GM12878 (cell line): ENCODE measurements at regions not wholly inside any gene's neighbourhood (a gene's known extent, or its start where the extent isn't known, plus 50 kb on each side); places are given as distances from the start of the nearest gene placed in this dataset.

Experiments
- ATAC-seq: fragments of 200-7000 bp; cut with Tn5 transposase; 3 replicates; pipeline ENCODE4 v1.9.1; 2020; ENCODE audit warnings: mild to moderate bottlenecking, moderate library complexity
- BruUV-seq: library from RNA; stranded (reverse); fragments of 400-500 nt; replicated peaks from 2 replicates; lab custom pipeline; 2021; lab: Mats Ljungman, UMichigan
- CTCF ChIA-PET: fragments of 300-600 bp; sonication (Branson Sonifier 250); formaldehyde crosslinking; extraction: SDS; loops from one replicate; lab custom pipeline; 2021; ENCODE audit warnings: inconsistent platforms; lab: Yijun Ruan, JAX
- POLR2A ChIA-PET: fragments of 350-600 bp; formaldehyde crosslinking; extraction: SDS; loops from one replicate; lab custom pipeline; 2021; ENCODE audit warnings: inconsistent platforms; lab: Charles Lee
- RAD21 ChIA-PET: fragments of 300-600 bp; sonication (Branson Sonifier 250); formaldehyde crosslinking; loops from one replicate; lab custom pipeline; 2023; ENCODE audit warnings: antibody characterized with exemption; ENCODE audit not compliant: unreplicated experiment; lab: Charles Lee
- SMC1A ChIA-PET: fragments of 300-600 bp; sonication (Branson Sonifier 250); formaldehyde crosslinking; loops from one replicate; lab custom pipeline; 2023; ENCODE audit not compliant: unreplicated experiment, uncharacterized antibody; lab: Charles Lee
- DNase-seq: peaks from one replicate; pipeline ENCODE4 v3.0.0-alpha.2; 2011; ENCODE audit warnings: low read depth, low spot score
- FAIRE-seq: peaks from 3 replicates; lab custom pipeline; 2011; peaks lifted over from hg19 to GRCh38; lab: Jason Lieb, UNC
- H2AFZ ChIP-seq: 2 replicates; pipeline ENCODE4 v1.6.0; 2011; ENCODE audit warnings: low read depth, low read length, control low read depth; ENCODE audit not compliant: control insufficient read depth
- H3K27ac ChIP-seq: 2 replicates; pipeline ENCODE4 v1.5.1; 2011; ENCODE audit warnings: control low read depth; ENCODE audit not compliant: control insufficient read depth, insufficient read depth
- H3K27me3 ChIP-seq, 2 experiments: replicated peaks in 1 of 2; 2 replicates each; pipeline versions ENCODE4 v1.6.0 to v1.6.1; 2011; ENCODE audit warnings: low read length in 1 of 2; ENCODE audit not compliant: control insufficient read depth in 2 of 2, insufficient read depth in 2 of 2
- H3K36me3 ChIP-seq, 2 experiments: 2 replicates each; pipeline ENCODE4 v1.5.1; 2011; ENCODE audit warnings: low read length in 1 of 2; ENCODE audit not compliant: control insufficient read depth in 2 of 2, insufficient read depth in 2 of 2
- H3K4me1 ChIP-seq: 2 replicates; pipeline ENCODE4 v1.6.1; 2011; ENCODE audit warnings: mild to moderate bottlenecking, low read length, moderate library complexity, mixed read lengths; ENCODE audit not compliant: control insufficient read depth, insufficient read depth
- H3K4me2 ChIP-seq: 2 replicates; pipeline ENCODE4 v1.6.0; 2011; ENCODE audit warnings: control low read depth; ENCODE audit not compliant: control insufficient read depth, insufficient read depth
- H3K4me3 ChIP-seq: fragments of 200-600 bp; sonication (generic); 2 replicates; pipeline ENCODE4 v1.5.1; 2016
- H3K79me2 ChIP-seq: 2 replicates; pipeline ENCODE4 v1.6.0; 2011; ENCODE audit warnings: low read length; ENCODE audit not compliant: control insufficient read depth, insufficient read depth
- H3K9ac ChIP-seq: 2 replicates; pipeline ENCODE4 v1.8.0; 2011; ENCODE audit warnings: low read length, control low read depth, mixed read lengths; ENCODE audit not compliant: control insufficient read depth, insufficient read depth
- H3K9me3 ChIP-seq: replicated peaks from 3 replicates; pipeline ENCODE4 v1.5.1; 2011; ENCODE audit warnings: mild to moderate bottlenecking, low read length; ENCODE audit not compliant: control insufficient read depth, insufficient read depth
- H4K20me1 ChIP-seq: 2 replicates; pipeline ENCODE4 v1.6.0; 2011; ENCODE audit not compliant: control insufficient read depth, insufficient read depth
- CBX3 ChIP-seq: fragments of 200-600 bp; sonication (generic); IDR thresholded peaks from 2 replicates; pipeline ENCODE4 v1.6.1; 2016; ENCODE audit warnings: low read depth, borderline replicate concordance
- HDAC2 ChIP-seq: fragments of 200-600 bp; sonication (generic); IDR thresholded peaks from 2 replicates; pipeline ENCODE4 v1.6.1; 2017
- MYB ChIP-seq: fragments of 150-350 bp; IDR thresholded peaks from 2 replicates; pipeline ENCODE4 v1.6.1; 2014; ENCODE audit warnings: mild to moderate bottlenecking, low read depth, low read length, borderline replicate concordance
- MYC ChIP-seq: IDR thresholded peaks from 2 replicates; pipeline ENCODE4 v1.6.1; 2011; ENCODE audit warnings: mild to moderate bottlenecking, low read length, moderate library complexity, inconsistent platforms; ENCODE audit not compliant: insufficient read depth, insufficient replicate concordance, insufficient read length, severe bottlenecking
- NBN ChIP-seq: fragments of 450-650 bp; IDR thresholded peaks from 2 replicates; pipeline ENCODE4 v1.6.1; 2016
- NR2F1 ChIP-seq: fragments of 450-650 bp; conservative IDR thresholded peaks from 2 replicates; pipeline ENCODE4 v1.6.1; 2017; ENCODE audit warnings: mild to moderate bottlenecking
- PAX5 ChIP-seq: IDR thresholded peaks from 2 replicates; pipeline ENCODE4 v1.6.1; 2011; ENCODE audit warnings: low read depth, low read length, borderline replicate concordance
- ZBTB11 ChIP-seq: fragments of 450-650 bp; formaldehyde crosslinking; IDR thresholded peaks from 2 replicates; pipeline ENCODE4 v1.5.0; 2022; ENCODE audit warnings: mild to moderate bottlenecking, missing genetic modification characterization
- WGBS: methylation state at CpG from one replicate; pipeline ENCODE4 v1.1.6; 2016; ENCODE audit warnings: low lambda C conversion rate; ENCODE audit not compliant: insufficient replicate concordance, insufficient coverage; ENCODE audit errors: missing lambda C conversion rate; 5-methylcytosine and 5-hydroxymethylcytosine counted together
- in situ Hi-C: fragments of 300-500 bp; cut with MboI; formaldehyde crosslinking; loops from 9 replicates; pipeline ENCODE4 v1.14.3; 2018; ENCODE audit warnings: mixed read lengths
- intact Hi-C: fragments of 100-400 bp; cut with micrococcal nuclease; formaldehyde crosslinking; loops from one replicate; pipeline ENCODE4 v1.14.2; 2022; ENCODE audit not compliant: unreplicated experiment

- Histone ChIP-seq H4K20me1 (no peaks in the 10 kb centered on the region), H3K4me2 (no peak overlapping the region), H3K9ac (no peak overlapping the region), H3K36me3 (no peaks in the 10 kb centered on the region), H3K4me1 (no peaks in the 10 kb centered on the region), H3K27me3 (no peaks in the 10 kb centered on the region; a peak in 1 of 4 replicates), H2AFZ (no peak overlapping the region), H3K27ac (no peak overlapping the region), H3K79me2 (no peaks in the 10 kb centered on the region), H3K9me3 (no peaks in the 10 kb centered on the region), H3K4me3 (no peak overlapping the region)
- CTCF ChIA-PET = no interaction called here
- in situ Hi-C loops = no loop called here
- RAD21 ChIA-PET = no interaction called here
- WGBS = 0% methylated on average over 2 of the region's 2 CpGs
- POLR2A ChIA-PET = no interaction called here
- no TSS peak for BruUV-seq
- TF ChIP-seq MYB = no peak
- TF ChIP-seq ZBTB11 (CRISPR knock-in tag) = no peak
- no peak for TF ChIP-seq MYC
- no peak for TF ChIP-seq NBN
- TF ChIP-seq PAX5 = no peak
- no peak for TF ChIP-seq NR2F1
- TF ChIP-seq HDAC2 = no peak
- no peak for TF ChIP-seq CBX3
- no peak for DNase-seq
- ATAC-seq = no peak
- FAIRE-seq = no peak
- SMC1A ChIA-PET = no interaction called here
- intact Hi-C loops = no loop called here
These were observed 650.9 kb upstream of the ADGRL2 start for GRCh38 chr1:81149649-81150325.
